ENCODE measurements at regions not wholly inside any gene's neighbourhood (a gene's known extent, or its start where the extent isn't known, plus 50 kb on each side); places are given as distances from the start of the nearest gene placed in this dataset.

- Histone ChIP-seq H3K27me3 (ENCODE audit: low read depth, low read length) (no peaks in the 10 kb centered on the region), H3K9ac (ENCODE audit: low read length) (no peak overlapping the region), H3K9me3 (ENCODE audit: insufficient read depth, low read length) (no peaks in the 10 kb centered on the region), H3K4me1 (ENCODE audit: low read length) (no peaks in the 10 kb centered on the region), H3K79me2 (ENCODE audit: low read length) (no peaks in the 10 kb centered on the region), H3K4me3 (ENCODE audit: low read length) (no peak overlapping the region), H4K20me1 (ENCODE audit: insufficient read depth, low read length) (no peaks in the 10 kb centered on the region), H2AFZ (ENCODE audit: low read depth, low read length) (no peak overlapping the region), H3K27ac (ENCODE audit: low read length) (no peak overlapping the region), H3K4me2 (ENCODE audit: low read length) (no peak overlapping the region), H3K36me3 (replicated peaks; ENCODE audit: low read depth, low read length) (no peaks in the 10 kb centered on the region)
- TF ChIP-seq, protein P1, sequence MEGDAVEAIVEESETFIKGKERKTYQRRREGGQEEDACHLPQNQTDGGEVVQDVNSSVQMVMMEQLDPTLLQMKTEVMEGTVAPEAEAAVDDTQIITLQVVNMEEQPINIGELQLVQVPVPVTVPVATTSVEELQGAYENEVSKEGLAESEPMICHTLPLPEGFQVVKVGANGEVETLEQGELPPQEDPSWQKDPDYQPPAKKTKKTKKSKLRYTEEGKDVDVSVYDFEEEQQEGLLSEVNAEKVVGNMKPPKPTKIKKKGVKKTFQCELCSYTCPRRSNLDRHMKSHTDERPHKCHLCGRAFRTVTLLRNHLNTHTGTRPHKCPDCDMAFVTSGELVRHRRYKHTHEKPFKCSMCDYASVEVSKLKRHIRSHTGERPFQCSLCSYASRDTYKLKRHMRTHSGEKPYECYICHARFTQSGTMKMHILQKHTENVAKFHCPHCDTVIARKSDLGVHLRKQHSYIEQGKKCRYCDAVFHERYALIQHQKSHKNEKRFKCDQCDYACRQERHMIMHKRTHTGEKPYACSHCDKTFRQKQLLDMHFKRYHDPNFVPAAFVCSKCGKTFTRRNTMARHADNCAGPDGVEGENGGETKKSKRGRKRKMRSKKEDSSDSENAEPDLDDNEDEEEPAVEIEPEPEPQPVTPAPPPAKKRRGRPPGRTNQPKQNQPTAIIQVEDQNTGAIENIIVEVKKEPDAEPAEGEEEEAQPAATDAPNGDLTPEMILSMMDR (IDR thresholded peaks at IDR 0.05; ENCODE audit: low read depth, low read length): no peak
- no peak for TF ChIP-seq EZH2phosphoT487 (IDR thresholded peaks at IDR 0.05; ENCODE audit: low read depth)
Measured at GRCh38 chr2:156697906-156698305, 261.7 kb downstream of the GPD2 start.

GRCh38 chr2:156700681-156701080, 264.5 kb downstream of the GPD2 start:
- TF ChIP-seq EZH2phosphoT487 (IDR thresholded peaks at IDR 0.05; ENCODE audit: low read depth): no peak
- TF ChIP-seq, protein P1 (IDR thresholded peaks at IDR 0.05; ENCODE audit: low read depth, low read length): no peak
- Histone ChIP-seq H3K36me3 (replicated peaks; ENCODE audit: low read depth, low read length) (no peaks in the 10 kb centered on the region), H3K4me2 (ENCODE audit: low read length) (no peak overlapping the region), H2AFZ (ENCODE audit: low read depth, low read length) (no peak overlapping the region), H3K9ac (ENCODE audit: low read length) (no peak overlapping the region), H3K27me3 (ENCODE audit: low read depth, low read length) (no peaks in the 10 kb centered on the region), H3K4me1 (ENCODE audit: low read length) (no peaks in the 10 kb centered on the region), H3K9me3 (ENCODE audit: insufficient read depth, low read length) (no peaks in the 10 kb centered on the region), H4K20me1 (ENCODE audit: insufficient read depth, low read length) (no peaks in the 10 kb centered on the region), H3K27ac (ENCODE audit: low read length) (no peak overlapping the region), H3K79me2 (ENCODE audit: low read length) (no peaks in the 10 kb centered on the region), H3K4me3 (ENCODE audit: low read length) (no peak overlapping the region)

DNA sequence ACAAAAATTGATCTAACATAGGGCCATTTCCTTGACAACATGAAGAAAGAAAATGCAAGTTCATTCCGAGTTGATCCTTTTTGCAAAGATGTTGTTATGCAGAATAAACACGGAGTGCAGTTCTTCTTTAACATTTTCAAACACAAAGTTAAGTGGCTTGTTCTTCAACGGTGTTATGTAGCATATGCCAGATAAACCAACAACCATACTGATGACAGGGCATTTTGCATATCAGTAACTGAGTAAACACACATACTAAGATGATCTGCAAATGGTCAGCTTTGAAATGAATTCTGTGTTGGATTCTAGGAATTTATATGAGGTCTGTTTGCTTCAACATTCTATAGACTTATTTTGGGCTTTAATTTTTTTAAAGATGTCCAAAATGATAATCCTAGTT, 266.4 kb downstream of the GPD2 start:
- Histone ChIP-seq H3K4me1 (ENCODE audit: low read length) (no peaks in the 10 kb centered on the region), H3K9ac (ENCODE audit: low read length) (no peak overlapping the region), H3K79me2 (ENCODE audit: low read length) (no peaks in the 10 kb centered on the region), H4K20me1 (ENCODE audit: insufficient read depth, low read length) (no peaks in the 10 kb centered on the region), H3K27ac (ENCODE audit: low read length) (no peak overlapping the region), H3K9me3 (ENCODE audit: insufficient read depth, low read length) (no peaks in the 10 kb centered on the region), H3K4me3 (ENCODE audit: low read length) (no peak overlapping the region), H3K36me3 (replicated peaks; ENCODE audit: low read depth, low read length) (no peaks in the 10 kb centered on the region), H3K27me3 (ENCODE audit: low read depth, low read length) (no peaks in the 10 kb centered on the region), H3K4me2 (ENCODE audit: low read length) (no peak overlapping the region), H2AFZ (ENCODE audit: low read depth, low read length) (no peak overlapping the region)
- TF ChIP-seq, protein P1 (IDR thresholded peaks at IDR 0.05; ENCODE audit: low read depth, low read length): no peak
- no peak for TF ChIP-seq EZH2phosphoT487 (IDR thresholded peaks at IDR 0.05; ENCODE audit: low read depth)

DNA sequence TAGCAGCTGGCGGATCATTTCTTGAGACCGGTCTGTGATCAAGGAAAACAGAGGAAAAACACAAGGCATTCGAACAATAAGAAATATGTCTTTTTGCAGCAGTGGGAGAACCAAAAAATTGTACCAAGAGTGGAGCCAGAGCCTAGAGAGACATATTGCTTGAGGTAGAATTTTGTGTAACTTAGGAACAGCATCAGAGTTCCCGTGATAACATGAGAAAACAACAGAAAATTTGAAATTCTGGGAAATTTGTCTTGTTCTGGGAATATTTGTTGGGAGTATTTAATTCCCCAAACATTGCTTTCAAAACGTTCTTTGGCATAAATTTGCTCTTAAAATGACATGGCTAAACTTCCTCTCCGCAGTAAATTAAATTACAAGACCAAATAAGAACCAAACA, 267.5 kb downstream of the GPD2 start:
- Histone ChIP-seq H3K79me2 (ENCODE audit: low read length) (no peaks in the 10 kb centered on the region), H3K9me3 (ENCODE audit: insufficient read depth, low read length) (no peaks in the 10 kb centered on the region), H3K4me2 (ENCODE audit: low read length) (no peak overlapping the region), H3K9ac (ENCODE audit: low read length) (no peak overlapping the region), H3K36me3 (replicated peaks; ENCODE audit: low read depth, low read length) (no peaks in the 10 kb centered on the region), H3K27ac (ENCODE audit: low read length) (no peak overlapping the region), H4K20me1 (ENCODE audit: insufficient read depth, low read length) (no peaks in the 10 kb centered on the region), H3K4me3 (ENCODE audit: low read length) (no peak overlapping the region), H2AFZ (ENCODE audit: low read depth, low read length) (no peak overlapping the region), H3K27me3 (ENCODE audit: low read depth, low read length) (no peaks in the 10 kb centered on the region), H3K4me1 (ENCODE audit: low read length) (no peaks in the 10 kb centered on the region)
- TF ChIP-seq, protein P1 (IDR thresholded peaks at IDR 0.05; ENCODE audit: low read depth, low read length): no peak
- no peak for TF ChIP-seq EZH2phosphoT487 (IDR thresholded peaks at IDR 0.05; ENCODE audit: low read depth)
